Stimulated activated CD8-positive, alpha-beta memory T cell treated with anti-CD3 and anti-CD28 coated beads, Interleukin-4, amount 100 ng/mL, for 1 hour (primary cell): ENCODE measurements at regions not wholly inside any gene's neighbourhood (a gene's known extent, or its start where the extent isn't known, plus 50 kb on each side); places are given as distances from the start of the nearest gene placed in this dataset.
"Not testable (repeated sequence)": the region's sequence is repeated elsewhere in the genome, so short reads cannot be mapped to it uniquely, and the experiment has no call there.

Experiments used
- DNase-seq, 2 donors: peaks; one replicate each; pipeline ENCODE4 v3.0.0-alpha.2; 2020; ENCODE audit warnings: low read depth in 2 of 2, low spot score in 1 of 2

- no peak for DNase-seq
These were observed 1137.4 kb downstream of the TBC1D22A start for GRCh38 chr22:47899894-47900293.

GRCh38 chr22:47898946-47899345 is 1136.5 kb downstream of the TBC1D22A start:
- no peak for DNase-seq

- no peak for DNase-seq
These were observed 1129.2 kb downstream of the TBC1D22A start for GRCh38 chr22:47891609-47892008.

- DNase-seq: no peak
These were observed 1126.4 kb downstream of the TBC1D22A start for GRCh38 chr22:47888817-47889216.

- no peak for DNase-seq
These were observed 1122.3 kb downstream of the TBC1D22A start for GRCh38 chr22:47884775-47885174.

- no peak for DNase-seq
These were observed 1121.8 kb downstream of the TBC1D22A start for GRCh38 chr22:47884200-47884599.

- DNase-seq: no peak
These were observed 1121.3 kb downstream of the TBC1D22A start for GRCh38 chr22:47883757-47884156.

- no peak for DNase-seq
These were observed 1116.9 kb downstream of the TBC1D22A start for GRCh38 chr22:47879346-47879745.

GRCh38 chr22:47878460-47878859 is 1116.0 kb downstream of the TBC1D22A start:
- no peak for DNase-seq

GRCh38 chr22:47872761-47873535 is 1110.5 kb downstream of the TBC1D22A start:
- no peak for DNase-seq

- no peak for DNase-seq
These were observed 1103.2 kb downstream of the TBC1D22A start for GRCh38 chr22:47865626-47866025.

GRCh38 chr22:47862394-47862793 is 1099.9 kb downstream of the TBC1D22A start:
- DNase-seq: no peak

GRCh38 chr22:47860907-47861306 is 1098.5 kb downstream of the TBC1D22A start:
- not testable (repeated sequence) for DNase-seq

- no peak for DNase-seq
These were observed 1097.6 kb downstream of the TBC1D22A start for GRCh38 chr22:47859881-47860525.

GRCh38 chr22:47858773-47859306 is 1096.4 kb downstream of the TBC1D22A start:
- no peak for DNase-seq

- no peak for DNase-seq
These were observed 1092.2 kb downstream of the TBC1D22A start for GRCh38 chr22:47854680-47855079.

GRCh38 chr22:47854251-47854650 is 1091.8 kb downstream of the TBC1D22A start:
- DNase-seq: no peak

GRCh38 chr22:47853750-47854149 is 1091.3 kb downstream of the TBC1D22A start:
- no peak for DNase-seq

GRCh38 chr22:47851586-47851985 is 1089.1 kb downstream of the TBC1D22A start:
- DNase-seq: no peak

GRCh38 chr22:47850644-47851151 is 1088.2 kb downstream of the TBC1D22A start:
- no peak for DNase-seq

GRCh38 chr22:47849576-47849975 is 1087.1 kb downstream of the TBC1D22A start:
- no peak for DNase-seq
